Omental fat pad (tissue), 3 donors: ENCODE measurements at regions not wholly inside any gene's neighbourhood (a gene's known extent, or its start where the extent isn't known, plus 50 kb on each side); places are given as distances from the start of the nearest gene placed in this dataset.
"Not testable (repeated sequence)": the region's sequence is repeated elsewhere in the genome, so short reads cannot be mapped to it uniquely, and the experiment has no call there.

Experiments
- ATAC-seq: fragments of 150-250 bp; one replicate; pipeline ENCODE4 v1.9.1; 2016; ENCODE audit warnings: mild to moderate bottlenecking, moderate library complexity; ENCODE audit not compliant: low FRiP score
- DNase-seq: peaks from one replicate; pipeline ENCODE4 v3.0.0-alpha.2; 2019; ENCODE audit warnings: low spot score
- TF ChIP-seq, protein P1 (sequence below), 3 donors: fragments of 450-650 bp; IDR thresholded peaks; one replicate each; pipeline ENCODE4 v1.5.1; 2016 to 2017; ENCODE audit warnings: antibody characterized with exemption in 3 of 3, mild to moderate bottlenecking in 3 of 3, moderate library complexity in 2 of 3

DNA sequence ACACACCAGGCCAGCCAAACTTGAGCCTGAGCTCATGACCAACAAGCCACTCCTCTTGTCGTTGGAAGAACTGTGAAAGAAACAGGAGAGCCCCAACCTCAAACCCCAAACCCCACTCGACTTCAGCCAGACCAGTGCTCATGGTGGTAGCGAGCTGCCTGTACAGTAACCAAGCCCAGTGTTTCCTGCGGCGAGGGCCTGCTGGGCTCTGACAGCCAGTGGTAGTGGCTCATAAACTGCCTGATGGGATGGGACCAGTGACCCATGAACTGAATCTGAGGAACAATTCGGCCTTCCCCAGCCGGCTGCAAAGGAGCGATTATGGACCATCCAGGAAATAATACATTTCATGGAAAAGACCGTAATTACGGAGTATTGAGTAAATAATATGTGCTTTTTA lies 191.9 kb downstream of the RPS24 start:
- no peak for ATAC-seq
- no peak for DNase-seq
- TF ChIP-seq, protein P1, sequence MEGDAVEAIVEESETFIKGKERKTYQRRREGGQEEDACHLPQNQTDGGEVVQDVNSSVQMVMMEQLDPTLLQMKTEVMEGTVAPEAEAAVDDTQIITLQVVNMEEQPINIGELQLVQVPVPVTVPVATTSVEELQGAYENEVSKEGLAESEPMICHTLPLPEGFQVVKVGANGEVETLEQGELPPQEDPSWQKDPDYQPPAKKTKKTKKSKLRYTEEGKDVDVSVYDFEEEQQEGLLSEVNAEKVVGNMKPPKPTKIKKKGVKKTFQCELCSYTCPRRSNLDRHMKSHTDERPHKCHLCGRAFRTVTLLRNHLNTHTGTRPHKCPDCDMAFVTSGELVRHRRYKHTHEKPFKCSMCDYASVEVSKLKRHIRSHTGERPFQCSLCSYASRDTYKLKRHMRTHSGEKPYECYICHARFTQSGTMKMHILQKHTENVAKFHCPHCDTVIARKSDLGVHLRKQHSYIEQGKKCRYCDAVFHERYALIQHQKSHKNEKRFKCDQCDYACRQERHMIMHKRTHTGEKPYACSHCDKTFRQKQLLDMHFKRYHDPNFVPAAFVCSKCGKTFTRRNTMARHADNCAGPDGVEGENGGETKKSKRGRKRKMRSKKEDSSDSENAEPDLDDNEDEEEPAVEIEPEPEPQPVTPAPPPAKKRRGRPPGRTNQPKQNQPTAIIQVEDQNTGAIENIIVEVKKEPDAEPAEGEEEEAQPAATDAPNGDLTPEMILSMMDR (IDR thresholded peaks at IDR 0.05), result no peak

GRCh38 chr10:78229489-78229888 lies 195.8 kb downstream of the RPS24 start:
- DNase-seq (no peak), ATAC-seq (no peak)
- TF ChIP-seq, protein P1 (IDR thresholded peaks at IDR 0.05), result no peak

DNA sequence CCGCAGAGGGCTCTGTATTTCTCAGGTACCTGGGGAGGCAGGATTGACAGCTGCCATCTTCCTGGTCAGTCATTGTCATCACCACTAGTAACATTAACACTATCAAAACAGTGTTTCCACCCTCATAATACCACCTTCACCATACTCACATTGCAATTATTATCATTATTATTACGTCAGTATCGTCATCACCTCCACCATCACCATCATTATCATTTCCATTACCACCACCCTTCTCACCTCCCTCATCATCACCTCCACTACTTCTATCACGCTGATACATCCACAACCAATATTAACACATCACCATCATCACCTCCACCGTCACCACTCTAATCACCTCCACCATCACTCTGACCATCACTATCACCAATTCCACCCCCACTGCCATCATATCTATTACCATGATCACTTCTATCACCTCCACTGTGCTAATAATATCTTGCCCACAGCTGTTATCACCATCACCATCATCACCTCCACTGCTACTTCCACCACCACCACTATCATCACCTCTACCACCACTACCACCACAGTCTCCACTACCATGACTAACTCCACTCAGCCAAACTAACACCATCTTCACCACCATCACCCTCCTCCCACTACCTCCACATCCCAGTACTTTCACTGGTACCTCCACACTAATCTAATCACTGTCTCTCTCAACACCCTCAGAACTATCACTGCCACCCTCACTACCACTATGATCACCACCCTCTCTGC lies 196.4 kb downstream of the RPS24 start:
- TF ChIP-seq, protein P1 (IDR thresholded peaks at IDR 0.05), result no peak
- DNase-seq (no peak), ATAC-seq (no peak)

DNA sequence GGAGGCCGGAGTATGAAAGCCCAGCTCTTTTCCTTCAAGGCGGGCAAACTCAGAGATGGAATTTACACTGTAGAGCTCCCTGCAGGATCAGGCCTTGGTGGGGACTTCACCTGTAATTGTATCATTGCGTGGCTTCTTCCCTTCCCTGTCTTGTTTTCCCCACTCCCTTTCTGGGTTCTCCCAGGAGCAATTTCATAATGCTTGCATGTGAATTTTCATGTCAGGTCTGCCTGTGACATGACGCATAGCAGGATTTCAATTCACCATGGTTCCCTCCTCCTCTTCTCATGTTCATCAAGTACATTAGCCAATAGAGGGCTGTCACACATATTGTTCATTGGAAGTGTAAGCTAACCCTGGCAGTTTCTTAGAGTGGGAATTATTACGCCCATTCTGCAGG lies 197.7 kb downstream of the RPS24 start:
- ATAC-seq, result no peak

GRCh38 chr10:78231939-78232338 lies 198.3 kb downstream of the RPS24 start:
- TF ChIP-seq, protein P1 (IDR thresholded peaks at IDR 0.05), result no peak
- ATAC-seq (no peak), DNase-seq (no peak)

More for the DNA sequence above, 197.7 kb downstream of the RPS24 start:
- TF ChIP-seq, protein P1 (IDR thresholded peaks at IDR 0.05), result no peak
- no peak for DNase-seq

DNA sequence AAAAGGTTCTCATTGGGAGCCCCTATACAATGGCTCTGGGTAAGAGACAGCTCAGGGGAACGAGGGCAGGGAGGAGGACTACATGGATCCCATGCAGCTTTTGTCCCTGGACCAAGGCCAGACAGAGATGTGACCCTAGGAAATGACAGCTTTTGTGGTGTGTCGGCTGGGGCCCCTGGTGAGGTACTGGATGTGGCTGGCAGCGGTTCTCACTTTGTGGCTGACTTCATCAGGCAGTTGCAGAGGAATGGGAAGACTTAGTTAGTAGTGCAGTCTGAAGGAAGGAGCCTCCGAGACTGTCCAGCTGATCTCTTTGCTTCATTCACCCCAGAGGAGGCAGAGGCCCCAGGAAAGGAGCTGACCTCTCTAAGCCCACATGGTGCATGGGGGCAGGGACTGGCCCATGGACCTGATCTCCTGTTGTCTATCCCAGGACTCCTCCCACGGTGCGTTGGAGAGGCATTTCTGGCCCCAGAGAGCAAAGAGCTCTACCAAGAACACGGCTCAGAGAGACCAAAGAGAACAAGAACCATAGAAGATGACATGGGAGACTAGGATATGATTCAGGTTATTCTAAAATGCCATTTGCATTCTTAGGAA lies 202.9 kb downstream of the RPS24 start:
- ATAC-seq, result no peak
- DNase-seq, result no peak
- TF ChIP-seq, protein P1 (IDR thresholded peaks at IDR 0.05), result no peak

DNA sequence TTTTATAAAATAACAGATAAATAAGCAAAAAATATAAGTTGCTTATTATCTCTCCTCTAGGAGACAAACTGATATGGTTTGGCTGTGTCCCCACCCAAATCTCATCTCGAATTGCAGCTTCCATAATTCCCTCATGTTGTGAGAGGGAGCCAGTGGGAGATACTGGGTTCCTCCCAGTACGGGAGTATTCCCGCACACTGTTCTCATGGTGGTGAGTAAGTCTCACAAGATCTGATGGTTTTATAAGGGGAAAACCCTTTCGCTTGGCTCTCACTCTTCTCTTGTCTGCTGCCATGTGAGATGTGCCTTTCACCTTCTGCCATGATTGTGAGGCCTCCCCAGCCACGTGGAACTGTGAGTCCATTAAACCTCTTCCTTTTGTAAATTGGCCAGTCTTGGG lies 204.3 kb downstream of the RPS24 start:
- DNase-seq, ATAC-seq: not testable (repeated sequence)
